Pancreas (tissue), 10 donors: ENCODE measurements at regions not wholly inside any gene's neighbourhood (a gene's known extent, or its start where the extent isn't known, plus 50 kb on each side); places are given as distances from the start of the nearest gene placed in this dataset.

Experiments
- ATAC-seq, 4 donors: fragments of 200-7000 bp; cut with Tn5 transposase; one replicate each; pipeline versions ENCODE4 v1.8.0 to v1.9.1; 2020; ENCODE audit warnings: mild to moderate bottlenecking in 4 of 4, moderate library complexity in 4 of 4
- DNase-seq, 6 donors: peaks; one replicate each; pipeline ENCODE4 v3.0.0-alpha.2; 2020
- FAIRE-seq: peaks from 2 replicates; lab custom pipeline; 2012; peaks lifted over from hg19 to GRCh38; lab: Jason Lieb, UNC
- H3K27ac ChIP-seq, 4 donors: fragments of 200-600 bp; sonication (generic); 1 replicate in 3 of 4; 2 replicates in 1 of 4; pipeline versions ENCODE4 v1.5.0 to v1.8.0; 2020
- H3K27me3 ChIP-seq, 4 donors: fragments of 200-600 bp; one replicate each; pipeline ENCODE4 v1.8.0; 2021
- H3K36me3 ChIP-seq, 3 donors: fragments of 200-600 bp; sonication (generic) in 1 of 3; one replicate each; pipeline versions ENCODE4 v1.5.0 to v1.8.0; 2020 to 2021
- H3K4me1 ChIP-seq, 3 donors: fragments of 200-600 bp; one replicate each; pipeline ENCODE4 v1.8.0; 2021
- H3K4me3 ChIP-seq, 4 donors: fragments of 200-600 bp; sonication (generic) in 2 of 4; one replicate each; pipeline versions ENCODE4 v1.5.0 to v1.8.0; 2020 to 2021
- H3K9me3 ChIP-seq, 4 donors: fragments of 200-600 bp; one replicate each; pipeline ENCODE4 v1.8.0; 2021
- CTCF ChIP-seq, 4 donors: fragments of 200-600 bp; sonication (generic) in 3 of 4; IDR thresholded peaks; one replicate each; pipeline versions ENCODE4 v1.5.0 to v1.8.0; 2021; ENCODE audit warnings: antibody characterized with exemption in 4 of 4
- WGBS, 2 donors: extraction: QIAGEN DNeasy Blood & Tissue Kit; methylation state at CpG; one replicate each; pipeline ENCODE4 v1.1.7; 2013; 5-methylcytosine and 5-hydroxymethylcytosine counted together
- intact Hi-C, 3 donors: fragments of 100-400 bp; cut with DNase I; formaldehyde crosslinking; loops; one replicate each; pipeline versions ENCODE4 v1.11.1 to v1.14.2; 2022
- donor health status: healthy with polysubstance abuse.
- donor health status: DM: no; HTN: no; CAD: no; lungs with moderate emphysema.
- donor health status: DM: no; HTN: no; CAD: no.
- donor health status: control.
- donor health status: control.
- donor health status: Bipolar disorder and iron deficiency.
- donor health status: DM: yes; HTN: yes; CAD: no.
- donor health status: DM: no; HTN: no; CAD: no.
- donor health status: DM: no; HTN: no; CAD: no.
- donor health status: DM: yes; HTN: yes; CAD: no.

- Histone ChIP-seq H3K9me3 (no peaks in the 10 kb centered on the region), H3K27ac (no peak overlapping the region), H3K27me3 (no peaks in the 10 kb centered on the region), H3K4me1 (no peaks in the 10 kb centered on the region), H3K4me3 (no peak overlapping the region), H3K36me3 (no peaks in the 10 kb centered on the region)
- intact Hi-C loops, result no loop called here
- DNase-seq (no peak), ATAC-seq (no peak), FAIRE-seq (no peak)
- TF ChIP-seq CTCF (IDR thresholded peaks at IDR 0.05), result no peak
- 66 to 75% methylated on average over 1 of the region's 1 CpG for WGBS, 2 donors
Observed at GRCh38 chr1:192087334-192087733, 70.9 kb upstream of the RGS18 start.

- H3K36me3 ChIP-seq, result no peaks in the 10 kb centered on the region
- no peak for TF ChIP-seq CTCF (IDR thresholded peaks at IDR 0.05)
- no peaks in the 10 kb centered on the region for H3K9me3 ChIP-seq
- no peak overlapping the region for H3K4me3 ChIP-seq
- H3K4me1 ChIP-seq, result no peaks in the 10 kb centered on the region
- ATAC-seq (no peak), FAIRE-seq (no peak), DNase-seq (no peak)
- WGBS, 2 donors, result 14 to 38% methylated on average over 2 of the region's 2 CpGs
- no peak overlapping the region for H3K27ac ChIP-seq
- intact Hi-C loops, result no loop called here
- H3K27me3 ChIP-seq, result no peaks in the 10 kb centered on the region
Observed at GRCh38 chr1:192088496-192088895, 69.8 kb upstream of the RGS18 start.

GRCh38 chr1:192098001-192098400, 60.3 kb upstream of the RGS18 start:
- ATAC-seq (no peak), FAIRE-seq (no peak), DNase-seq (no peak)
- Histone ChIP-seq H3K4me3 (no peak overlapping the region), H3K27ac (no peak overlapping the region), H3K9me3 (no peaks in the 10 kb centered on the region), H3K27me3 (no peaks in the 10 kb centered on the region), H3K36me3 (no peaks in the 10 kb centered on the region), H3K4me1 (no peaks in the 10 kb centered on the region)
- WGBS, 2 donors, result 86 to 94% methylated on average over 4 of the region's 4 CpGs
- intact Hi-C loops, result no loop called here
- TF ChIP-seq CTCF (IDR thresholded peaks at IDR 0.05), result no peak

DNA sequence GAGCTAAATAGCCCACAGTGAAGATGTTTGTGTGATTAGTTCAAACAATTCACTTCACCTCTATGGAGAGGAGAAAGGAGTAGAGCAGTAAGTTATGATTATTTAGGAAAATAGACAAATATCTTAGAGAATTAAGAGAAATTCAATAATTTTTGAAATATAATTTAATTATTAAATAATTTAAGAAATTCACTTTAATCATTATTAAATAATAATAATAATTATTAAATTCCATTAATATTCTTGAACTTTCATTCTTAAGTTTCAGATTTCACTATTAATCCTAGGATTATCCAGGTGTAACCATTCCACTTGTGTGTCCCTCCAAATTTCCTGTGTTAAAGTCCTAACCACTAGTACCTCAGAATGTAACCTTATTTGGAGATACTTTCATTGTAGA, 58.9 kb upstream of the RGS18 start:
- no peak for FAIRE-seq
- Histone ChIP-seq H3K27ac (no peak overlapping the region), H3K9me3 (no peaks in the 10 kb centered on the region), H3K4me3 (no peak overlapping the region), H3K27me3 (no peaks in the 10 kb centered on the region), H3K4me1 (no peaks in the 10 kb centered on the region), H3K36me3 (no peaks in the 10 kb centered on the region)
- ATAC-seq, result no peak
- no peak for TF ChIP-seq CTCF (IDR thresholded peaks at IDR 0.05)
- no peak for DNase-seq
- intact Hi-C loops, result no loop called here

DNA sequence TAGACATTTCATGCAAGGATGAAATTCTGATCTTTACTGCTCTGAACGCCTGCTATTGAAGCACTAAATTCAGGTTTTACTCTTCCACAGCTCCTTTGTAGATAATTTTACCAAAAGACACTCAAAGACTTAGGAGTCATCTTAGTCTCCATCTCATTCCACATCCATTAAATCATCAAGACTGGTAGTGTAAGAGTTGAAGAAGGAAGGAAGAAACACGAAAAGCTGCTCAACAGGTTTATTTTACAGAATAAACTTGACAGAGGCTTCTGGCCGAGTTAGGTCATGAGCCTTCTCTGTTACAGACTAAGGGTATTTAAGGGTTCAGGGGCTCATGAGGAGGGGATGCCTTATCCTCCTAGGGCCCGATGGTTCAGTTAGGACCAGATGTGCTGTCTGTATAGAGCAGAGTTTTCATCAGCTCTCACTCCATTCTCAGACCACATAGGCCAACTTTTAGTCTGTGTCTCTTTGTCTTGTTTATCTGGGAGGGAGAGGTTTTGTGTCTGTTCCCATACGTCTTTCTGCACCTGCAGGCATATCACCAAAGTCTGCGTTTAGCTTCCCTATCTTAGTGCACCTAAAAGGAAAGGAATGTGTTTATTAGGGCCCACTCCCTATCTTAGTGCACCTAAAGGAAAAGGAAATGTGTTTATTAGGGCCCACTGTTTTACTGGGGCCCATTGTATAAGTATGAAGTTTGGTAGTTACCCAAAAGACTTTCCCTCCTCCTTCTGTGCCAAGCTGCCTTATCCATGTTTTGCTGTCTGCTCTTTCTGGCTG, 57.4 kb upstream of the RGS18 start:
- FAIRE-seq, result no peak
- no peaks in the 10 kb centered on the region for H3K4me1 ChIP-seq
- WGBS, 2 donors, result 57 to 64% methylated on average over 6 of the region's 6 CpGs
- ATAC-seq, result no peak
- H3K4me3 ChIP-seq, result no peak overlapping the region
- DNase-seq, result no peak
- no peaks in the 10 kb centered on the region for H3K27me3 ChIP-seq
- TF ChIP-seq CTCF (IDR thresholded peaks at IDR 0.05), result no peak
- no peaks in the 10 kb centered on the region for H3K36me3 ChIP-seq
- H3K27ac ChIP-seq, result no peak overlapping the region
- no peaks in the 10 kb centered on the region for H3K9me3 ChIP-seq
- intact Hi-C loops, result no loop called here
